Prostate gland (tissue), 2 donors: ENCODE measurements at regions not wholly inside any gene's neighbourhood (a gene's known extent, or its start where the extent isn't known, plus 50 kb on each side); places are given as distances from the start of the nearest gene placed in this dataset.

Experiments used
- POLR2AphosphoS5 ChIP-seq: sonication (generic); formaldehyde crosslinking; IDR thresholded peaks from one replicate; pipeline ENCODE4 v1.6.1; 2017; ENCODE audit warnings: antibody characterized with exemption
- TF ChIP-seq, protein P1 (sequence below), 4 experiments: fragments of 200-600 bp in 2 of 4; fragments of 450-650 bp in 2 of 4; sonication (generic) in 2 of 4; IDR thresholded peaks; 1 replicate in 3 of 4; 2 replicates in 1 of 4; pipeline ENCODE4 v1.5.1; 2016 to 2019; ENCODE audit warnings: antibody characterized with exemption in 4 of 4, mild to moderate bottlenecking in 2 of 4, moderate library complexity in 2 of 4

DNA sequence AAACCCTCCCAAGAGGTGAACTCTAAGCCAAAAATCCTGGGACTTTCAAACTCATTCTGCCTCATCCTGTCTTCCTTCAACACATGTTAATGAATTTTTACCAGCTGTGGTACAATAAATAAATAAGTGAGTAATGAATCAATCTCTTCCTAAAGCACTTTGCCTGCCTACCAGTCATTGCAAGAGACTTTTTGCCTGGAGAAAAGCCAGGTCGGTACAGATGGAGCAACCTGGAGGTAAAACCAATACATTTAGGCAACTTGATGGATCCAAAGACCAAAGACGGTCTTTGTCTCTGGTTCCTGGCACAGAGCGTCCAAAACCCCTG, 324.2 kb downstream of the PMP22 start:
- TF ChIP-seq, protein P1, sequence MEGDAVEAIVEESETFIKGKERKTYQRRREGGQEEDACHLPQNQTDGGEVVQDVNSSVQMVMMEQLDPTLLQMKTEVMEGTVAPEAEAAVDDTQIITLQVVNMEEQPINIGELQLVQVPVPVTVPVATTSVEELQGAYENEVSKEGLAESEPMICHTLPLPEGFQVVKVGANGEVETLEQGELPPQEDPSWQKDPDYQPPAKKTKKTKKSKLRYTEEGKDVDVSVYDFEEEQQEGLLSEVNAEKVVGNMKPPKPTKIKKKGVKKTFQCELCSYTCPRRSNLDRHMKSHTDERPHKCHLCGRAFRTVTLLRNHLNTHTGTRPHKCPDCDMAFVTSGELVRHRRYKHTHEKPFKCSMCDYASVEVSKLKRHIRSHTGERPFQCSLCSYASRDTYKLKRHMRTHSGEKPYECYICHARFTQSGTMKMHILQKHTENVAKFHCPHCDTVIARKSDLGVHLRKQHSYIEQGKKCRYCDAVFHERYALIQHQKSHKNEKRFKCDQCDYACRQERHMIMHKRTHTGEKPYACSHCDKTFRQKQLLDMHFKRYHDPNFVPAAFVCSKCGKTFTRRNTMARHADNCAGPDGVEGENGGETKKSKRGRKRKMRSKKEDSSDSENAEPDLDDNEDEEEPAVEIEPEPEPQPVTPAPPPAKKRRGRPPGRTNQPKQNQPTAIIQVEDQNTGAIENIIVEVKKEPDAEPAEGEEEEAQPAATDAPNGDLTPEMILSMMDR (IDR thresholded peaks at IDR 0.05) = no peak
- no peak for TF ChIP-seq POLR2AphosphoS5
